22Rv1 (cell line): ENCODE measurements at regions not wholly inside any gene's neighbourhood (a gene's known extent, or its start where the extent isn't known, plus 50 kb on each side); places are given as distances from the start of the nearest gene placed in this dataset.

Experiments used
- CTCF ChIP-seq: fragments of 450-650 bp; IDR thresholded peaks from 2 replicates; pipeline ENCODE4 v1.5.1; 2017; ENCODE audit warnings: mild to moderate bottlenecking
- ZFX ChIP-seq: fragments of 450-650 bp; IDR thresholded peaks from 2 replicates; pipeline ENCODE4 v1.6.1; 2017; ENCODE audit warnings: antibody characterized with exemption, borderline replicate concordance

- TF ChIP-seq CTCF (no peak), ZFX (no peak)
These were observed 104.6 kb downstream of the DLL1 start for GRCh38 chr6:170186006-170186935.
